A673 (cell line): ENCODE measurements at regions not wholly inside any gene's neighbourhood (a gene's known extent, or its start where the extent isn't known, plus 50 kb on each side); places are given as distances from the start of the nearest gene placed in this dataset.

ENCODE experiments used
- EZH2 ChIP-seq: fragments of 200-600 bp; sonication (generic); IDR thresholded peaks from 2 replicates; pipeline ENCODE4 v1.6.1; 2017; ENCODE audit warnings: borderline replicate concordance, low read depth, mild to moderate bottlenecking, mixed read lengths, antibody characterized with exemption, low read length; ENCODE audit not compliant: poor library complexity, severe bottlenecking
- TF ChIP-seq, protein P1 (sequence below): fragments of 300-800, 200-600 bp; sonication (generic); conservative IDR thresholded peaks from 2 replicates; pipeline ENCODE4 v1.5.1; 2017; ENCODE audit warnings: low read depth, mild to moderate bottlenecking, antibody characterized with exemption, low read length, moderate library complexity, mixed read lengths

DNA sequence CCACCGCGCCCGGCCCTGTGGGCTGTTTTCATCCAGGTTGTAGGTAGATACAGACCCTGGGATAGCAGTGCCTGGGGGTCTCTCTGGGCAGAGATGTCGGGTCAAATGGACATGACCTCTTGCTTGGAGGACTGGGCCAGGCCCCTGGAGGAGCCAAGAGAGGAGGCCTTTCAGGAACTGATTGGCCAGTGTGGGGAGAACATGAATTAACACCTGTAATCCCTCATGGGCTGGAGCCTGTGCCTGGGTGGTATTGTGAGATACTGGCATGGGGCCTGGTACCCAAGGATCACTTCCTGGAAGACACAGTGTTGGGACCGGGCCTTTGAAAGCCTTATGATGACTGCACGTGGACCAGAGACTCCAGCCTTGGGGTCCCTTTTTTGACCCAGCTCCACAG, 158.7 kb upstream of the SKOR2 start:
- TF ChIP-seq, protein P1, sequence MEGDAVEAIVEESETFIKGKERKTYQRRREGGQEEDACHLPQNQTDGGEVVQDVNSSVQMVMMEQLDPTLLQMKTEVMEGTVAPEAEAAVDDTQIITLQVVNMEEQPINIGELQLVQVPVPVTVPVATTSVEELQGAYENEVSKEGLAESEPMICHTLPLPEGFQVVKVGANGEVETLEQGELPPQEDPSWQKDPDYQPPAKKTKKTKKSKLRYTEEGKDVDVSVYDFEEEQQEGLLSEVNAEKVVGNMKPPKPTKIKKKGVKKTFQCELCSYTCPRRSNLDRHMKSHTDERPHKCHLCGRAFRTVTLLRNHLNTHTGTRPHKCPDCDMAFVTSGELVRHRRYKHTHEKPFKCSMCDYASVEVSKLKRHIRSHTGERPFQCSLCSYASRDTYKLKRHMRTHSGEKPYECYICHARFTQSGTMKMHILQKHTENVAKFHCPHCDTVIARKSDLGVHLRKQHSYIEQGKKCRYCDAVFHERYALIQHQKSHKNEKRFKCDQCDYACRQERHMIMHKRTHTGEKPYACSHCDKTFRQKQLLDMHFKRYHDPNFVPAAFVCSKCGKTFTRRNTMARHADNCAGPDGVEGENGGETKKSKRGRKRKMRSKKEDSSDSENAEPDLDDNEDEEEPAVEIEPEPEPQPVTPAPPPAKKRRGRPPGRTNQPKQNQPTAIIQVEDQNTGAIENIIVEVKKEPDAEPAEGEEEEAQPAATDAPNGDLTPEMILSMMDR = no peak
- TF ChIP-seq EZH2 = no peak
